ENCODE measurements at regions not wholly inside any gene's neighbourhood (a gene's known extent, or its start where the extent isn't known, plus 50 kb on each side); places are given as distances from the start of the nearest gene placed in this dataset.

GRCh38 chr17:83199500-83200201, 120.2 kb downstream of the METRNL start:
- intact Hi-C loops (cut with DNase I) = no loop called here
- TF ChIP-seq CTCF (IDR thresholded peaks at IDR 0.05) = no peak
- no peaks in the 10 kb centered on the region for H3K9me3 ChIP-seq
- H3K27me3 ChIP-seq (ENCODE audit: insufficient read depth in 3 of 3, low read length in 2 of 3) = no peaks in the 10 kb centered on the region
- ATAC-seq = peak; percentile 8 to 49 (median 42)
- WGBS, 3 donors = 24 to 31% (median 28%) methylated on average over 23 of the region's 23 CpGs
- H3K36me3 ChIP-seq (ENCODE audit: insufficient read depth in 1 of 2, low read depth in 1 of 2) = no peaks in the 10 kb centered on the region
- peak overlapping the region; percentile 44 for H3K27ac ChIP-seq
- DNase-seq = peak; percentile 52 to 78
- H3K4me1 ChIP-seq = peaks cover 35% of the 10 kb centered on the region
- H3K4me3 ChIP-seq = no peak overlapping the region

- WGBS, 3 donors = 20 to 46% (median 30%) methylated on average over 21 of the region's 21 CpGs
- Histone ChIP-seq H3K4me3 (no peak overlapping the region), H3K27ac (peak overlapping the region; percentile 44), H3K4me1 (peaks cover 35% of the 10 kb centered on the region), H3K9me3 (no peaks in the 10 kb centered on the region), H3K27me3 (ENCODE audit: insufficient read depth in 3 of 3, low read length in 2 of 3) (no peaks in the 10 kb centered on the region), H3K36me3 (ENCODE audit: insufficient read depth in 1 of 2, low read depth in 1 of 2) (no peaks in the 10 kb centered on the region)
- TF ChIP-seq CTCF (IDR thresholded peaks at IDR 0.05) = no peak
- intact Hi-C loops (cut with DNase I) = no loop called here
- DNase-seq (peak; percentile 76 to 87), ATAC-seq (peak; percentile 41 to 66 (median 61))
Observed at GRCh38 chr17:83200231-83200699, 120.9 kb downstream of the METRNL start.

GRCh38 chr17:83200751-83201150, 121.3 kb downstream of the METRNL start:
- no peaks in the 10 kb centered on the region for H3K27me3 ChIP-seq (ENCODE audit: insufficient read depth in 3 of 3, low read length in 2 of 3)
- WGBS, 3 donors = 40 to 58% (median 48%) methylated on average over 3 of the region's 3 CpGs
- H3K4me3 ChIP-seq = no peak overlapping the region
- H3K9me3 ChIP-seq = no peaks in the 10 kb centered on the region
- peak overlapping the region; percentile 44 for H3K27ac ChIP-seq
- ATAC-seq (no peak), DNase-seq (peak; percentile 23 to 59)
- H3K36me3 ChIP-seq (ENCODE audit: insufficient read depth in 1 of 2, low read depth in 1 of 2) = no peaks in the 10 kb centered on the region
- intact Hi-C loops (cut with DNase I) = no loop called here
- H3K4me1 ChIP-seq = peaks cover 30% of the 10 kb centered on the region
- no peak for TF ChIP-seq CTCF (IDR thresholded peaks at IDR 0.05)

GRCh38 chr17:83201206-83202001, 122.0 kb downstream of the METRNL start:
- Histone ChIP-seq H3K9me3 (no peaks in the 10 kb centered on the region), H3K27me3 (ENCODE audit: insufficient read depth in 3 of 3, low read length in 2 of 3) (no peaks in the 10 kb centered on the region), H3K4me1 (peaks cover 26% of the 10 kb centered on the region), H3K36me3 (ENCODE audit: insufficient read depth in 1 of 2, low read depth in 1 of 2) (no peaks in the 10 kb centered on the region), H3K4me3 (no peak overlapping the region), H3K27ac (no peak overlapping the region)
- peak; percentile 6 to 31 for DNase-seq
- no peak for ATAC-seq
- WGBS, 3 donors = 89 to 93% (median 93%) methylated on average over 9 of the region's 9 CpGs
- TF ChIP-seq CTCF (IDR thresholded peaks at IDR 0.05) = no peak
- intact Hi-C loops (cut with DNase I) = no loop called here

Data from psoas muscle (tissue), 7 donors.